ENCODE measurements at regions not wholly inside any gene's neighbourhood (a gene's known extent, or its start where the extent isn't known, plus 50 kb on each side); places are given as distances from the start of the nearest gene placed in this dataset.

- TF ChIP-seq, protein P1, sequence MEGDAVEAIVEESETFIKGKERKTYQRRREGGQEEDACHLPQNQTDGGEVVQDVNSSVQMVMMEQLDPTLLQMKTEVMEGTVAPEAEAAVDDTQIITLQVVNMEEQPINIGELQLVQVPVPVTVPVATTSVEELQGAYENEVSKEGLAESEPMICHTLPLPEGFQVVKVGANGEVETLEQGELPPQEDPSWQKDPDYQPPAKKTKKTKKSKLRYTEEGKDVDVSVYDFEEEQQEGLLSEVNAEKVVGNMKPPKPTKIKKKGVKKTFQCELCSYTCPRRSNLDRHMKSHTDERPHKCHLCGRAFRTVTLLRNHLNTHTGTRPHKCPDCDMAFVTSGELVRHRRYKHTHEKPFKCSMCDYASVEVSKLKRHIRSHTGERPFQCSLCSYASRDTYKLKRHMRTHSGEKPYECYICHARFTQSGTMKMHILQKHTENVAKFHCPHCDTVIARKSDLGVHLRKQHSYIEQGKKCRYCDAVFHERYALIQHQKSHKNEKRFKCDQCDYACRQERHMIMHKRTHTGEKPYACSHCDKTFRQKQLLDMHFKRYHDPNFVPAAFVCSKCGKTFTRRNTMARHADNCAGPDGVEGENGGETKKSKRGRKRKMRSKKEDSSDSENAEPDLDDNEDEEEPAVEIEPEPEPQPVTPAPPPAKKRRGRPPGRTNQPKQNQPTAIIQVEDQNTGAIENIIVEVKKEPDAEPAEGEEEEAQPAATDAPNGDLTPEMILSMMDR (IDR thresholded peaks at IDR 0.05), result no peak
- no peak for TF ChIP-seq ZFX (IDR thresholded peaks at IDR 0.05; ENCODE audit: borderline replicate concordance)
Measured at GRCh38 chr5:53426878-53427277, 53.6 kb upstream of the FST start.
